Activated CD8-positive, alpha-beta T cell treated with anti-CD3 and anti-CD28 coated beads for 36 hours (primary cell): ENCODE measurements at regions not wholly inside any gene's neighbourhood (a gene's known extent, or its start where the extent isn't known, plus 50 kb on each side); places are given as distances from the start of the nearest gene placed in this dataset.

Experiments used
- ATAC-seq: fragments of 200-7000 bp; cut with Tn5 transposase; one replicate; pipeline ENCODE4 v1.10.0; 2021; ENCODE audit warnings: mild to moderate bottlenecking, moderate library complexity
- CTCF ChIA-PET: fragments of 350-600 bp; sonication (Branson Sonifier 250); formaldehyde crosslinking; loops from one replicate; lab custom pipeline; 2021; ENCODE audit warnings: antibody characterized with exemption; lab: Charles Lee
- POLR2A ChIA-PET: fragments of 350-600 bp; sonication (Branson Sonifier 250); formaldehyde crosslinking; loops from one replicate; lab custom pipeline; 2021; ENCODE audit warnings: antibody characterized with exemption; lab: Charles Lee
- DNase-seq: peaks from one replicate; pipeline ENCODE4 v3.0.0-alpha.2; 2020
- H3K27ac Mint-ChIP-seq: one replicate; pipeline ENCODE4 v1.8.0; 2021; ENCODE audit warnings: mild to moderate bottlenecking, mixed read lengths
- H3K27me3 Mint-ChIP-seq: one replicate; pipeline ENCODE4 v1.8.0; 2021; ENCODE audit warnings: mixed read lengths
- H3K36me3 Mint-ChIP-seq: one replicate; pipeline ENCODE4 v1.8.0; 2021; ENCODE audit warnings: low read depth, mixed read lengths
- H3K4me1 Mint-ChIP-seq: one replicate; pipeline ENCODE4 v1.8.0; 2021; ENCODE audit warnings: low read depth, mixed read lengths
- H3K4me3 Mint-ChIP-seq: one replicate; pipeline ENCODE4 v1.8.0; 2021; ENCODE audit warnings: mild to moderate bottlenecking, moderate library complexity, mixed read lengths
- H3K9me3 Mint-ChIP-seq: one replicate; pipeline ENCODE4 v1.8.0; 2021; ENCODE audit warnings: mixed read lengths
- CTCF ChIP-seq: fragments of 200-600 bp; IDR thresholded peaks from one replicate; pipeline ENCODE4 v1.8.0; 2022; ENCODE audit warnings: antibody characterized with exemption, mild to moderate bottlenecking
- intact Hi-C: fragments of 100-400 bp; cut with micrococcal nuclease; formaldehyde crosslinking; loops from one replicate; pipeline ENCODE4 v1.10.0; 2022

DNA sequence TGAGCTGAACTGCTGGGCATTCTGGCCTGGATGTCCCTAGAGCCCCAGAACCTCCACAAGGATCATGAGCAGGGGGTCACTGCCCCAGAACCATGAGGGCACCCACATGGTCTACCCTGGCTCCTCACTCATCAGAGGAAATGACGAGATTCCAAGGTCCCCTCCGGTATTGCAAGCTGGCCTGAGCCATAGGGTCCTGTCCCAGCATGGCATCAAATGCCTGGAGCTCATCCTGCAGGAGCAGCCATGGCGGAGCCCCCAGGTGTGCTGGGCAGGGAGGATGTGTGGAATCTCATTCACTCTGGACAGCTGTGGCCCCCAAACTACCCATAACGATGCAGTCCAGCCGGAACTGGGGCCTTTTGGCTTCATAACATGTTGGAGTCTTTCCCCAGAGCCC lies 66.6 kb upstream of the ANTXRL start:
- Mint-ChIP-seq H3K27ac (no peak overlapping the region), H3K36me3 (peaks cover 2% of the 10 kb centered on the region), H3K4me1 (peaks cover 8% of the 10 kb centered on the region), H3K4me3 (no peak overlapping the region), H3K9me3 (no peaks in the 10 kb centered on the region), H3K27me3 (no peaks in the 10 kb centered on the region)
- ATAC-seq (no peak), DNase-seq (no peak)
- intact Hi-C loops = no loop called here
- no peak for TF ChIP-seq CTCF
- ChIA-PET POLR2A (no interaction called here), CTCF (interaction anchor here (3.6 kb wide), 1 partner anchor 9 kb away, joined by 16 read pairs; no protein-coding TSS in a partner anchor)

DNA sequence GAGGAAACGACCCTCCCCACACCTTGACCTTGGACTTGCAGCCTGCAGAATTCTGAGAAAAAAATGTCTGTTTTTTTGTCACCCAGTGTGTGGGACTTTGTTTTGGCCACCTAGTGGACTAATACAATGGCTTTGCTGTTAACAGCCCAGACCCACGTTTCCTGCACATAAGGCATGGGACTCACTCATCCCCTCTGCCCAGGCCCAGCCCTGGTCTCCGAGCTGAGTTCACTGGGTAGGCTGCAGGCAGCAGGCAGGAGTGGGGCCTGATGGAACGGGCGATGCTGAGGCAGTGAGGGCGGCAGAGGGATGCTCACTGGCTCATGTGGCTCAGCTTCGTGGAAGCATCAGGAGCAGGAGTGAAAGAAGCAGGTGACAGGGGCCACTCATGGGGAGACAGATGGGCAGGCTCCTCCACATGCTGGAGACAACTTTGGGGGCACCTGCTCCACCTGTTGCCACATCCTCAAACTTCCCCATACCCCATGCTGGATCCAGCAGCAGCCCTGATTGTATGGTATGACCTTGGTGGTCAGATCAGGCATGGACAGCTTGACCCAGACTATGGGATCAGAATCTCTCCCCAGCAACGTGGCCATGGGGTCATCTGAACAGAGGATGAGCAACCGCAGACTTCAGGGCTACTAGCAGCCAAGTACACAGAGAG lies 65.8 kb upstream of the ANTXRL start:
- CTCF ChIA-PET = no interaction called here
- no peak for ATAC-seq

GRCh38 chr10:46222364-46222935 lies 64.3 kb upstream of the ANTXRL start:
- ChIA-PET CTCF (no interaction called here), POLR2A (no interaction called here)
- DNase-seq = no peak
- no peak for TF ChIP-seq CTCF
- Mint-ChIP-seq H3K27me3 (no peaks in the 10 kb centered on the region), H3K4me3 (no peak overlapping the region), H3K4me1 (peaks cover 8% of the 10 kb centered on the region), H3K27ac (no peak overlapping the region), H3K9me3 (no peaks in the 10 kb centered on the region), H3K36me3 (no peaks in the 10 kb centered on the region)
- no peak for ATAC-seq
- intact Hi-C loops = no loop called here

More for the DNA sequence above, 65.8 kb upstream of the ANTXRL start:
- peaks cover 8% of the 10 kb centered on the region for H3K4me1 Mint-ChIP-seq
- no peaks in the 10 kb centered on the region for H3K27me3 Mint-ChIP-seq
- H3K27ac Mint-ChIP-seq = no peak overlapping the region
- no peaks in the 10 kb centered on the region for H3K9me3 Mint-ChIP-seq
- POLR2A ChIA-PET = no interaction called here
- TF ChIP-seq CTCF = no peak
- peaks cover 2% of the 10 kb centered on the region for H3K36me3 Mint-ChIP-seq
- no peak overlapping the region for H3K4me3 Mint-ChIP-seq
- intact Hi-C loops = no loop called here
- no peak for DNase-seq

DNA sequence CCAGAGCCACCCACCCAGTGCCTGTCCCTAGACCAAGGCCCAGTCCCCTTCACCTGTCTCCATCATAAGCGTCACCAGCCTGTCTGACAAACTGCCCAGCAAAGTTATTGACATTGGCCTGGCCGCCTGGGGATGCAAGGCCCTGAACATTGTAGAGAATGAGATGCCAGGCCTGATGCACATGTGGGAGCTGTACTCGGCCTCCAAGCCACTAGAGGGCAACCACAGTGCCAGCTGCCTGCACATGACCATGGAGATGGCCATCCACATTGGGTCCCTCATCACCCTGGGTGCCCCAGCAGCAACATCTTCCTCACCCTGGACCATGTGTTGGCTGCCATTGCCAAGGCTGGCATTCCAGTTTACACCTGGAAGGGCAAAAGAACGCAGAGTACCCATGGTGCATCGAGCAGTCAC lies 63.7 kb upstream of the ANTXRL start:
- ChIA-PET POLR2A (no interaction called here), CTCF (no interaction called here)
- peak; percentile 32 for TF ChIP-seq CTCF
- Mint-ChIP-seq H3K36me3 (no peaks in the 10 kb centered on the region), H3K27me3 (no peaks in the 10 kb centered on the region), H3K4me1 (peaks cover 5% of the 10 kb centered on the region), H3K9me3 (no peaks in the 10 kb centered on the region), H3K4me3 (no peak overlapping the region), H3K27ac (no peak overlapping the region)
- ATAC-seq (peak; percentile 72), DNase-seq (peak; percentile 51)
- intact Hi-C loops = no loop called here

DNA sequence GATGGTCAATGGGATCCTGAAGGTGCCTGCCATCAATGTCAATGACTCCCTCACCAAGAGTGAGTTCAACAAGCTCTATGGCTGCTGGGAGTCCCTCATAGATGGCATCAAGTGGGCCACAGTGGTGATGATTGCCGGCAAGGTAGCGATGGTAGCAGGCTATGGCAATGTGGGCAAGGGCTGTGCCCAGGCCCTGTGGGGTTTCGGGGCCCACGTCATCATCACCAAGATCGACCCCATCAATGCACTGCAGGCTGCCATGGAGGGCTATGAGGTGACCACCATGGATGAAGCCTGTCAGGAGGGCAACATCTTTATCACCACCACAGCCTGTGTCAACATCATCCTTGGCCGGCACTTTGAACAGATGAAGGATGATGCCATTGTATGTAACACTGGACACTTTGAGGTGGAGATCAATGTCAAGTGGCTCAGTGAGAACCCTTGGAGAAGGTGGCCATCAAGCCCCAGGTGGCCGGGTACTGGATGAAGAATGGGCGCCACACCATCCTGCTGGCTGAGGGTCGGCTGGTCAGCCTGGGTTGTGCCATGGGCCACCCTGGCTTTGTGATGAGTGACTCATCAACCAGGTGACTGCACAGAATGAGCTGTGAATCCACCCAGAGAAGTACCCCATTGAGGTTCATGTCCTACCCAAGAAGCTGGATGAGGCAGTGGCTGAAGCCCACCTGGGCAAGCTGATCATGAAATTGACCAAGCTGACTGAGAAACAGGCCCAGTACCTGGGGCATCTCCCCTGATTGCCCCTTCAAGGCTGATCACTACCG lies 63.0 kb upstream of the ANTXRL start:
- H3K27ac Mint-ChIP-seq = no peak overlapping the region
- peaks cover 5% of the 10 kb centered on the region for H3K4me1 Mint-ChIP-seq
- no peak overlapping the region for H3K4me3 Mint-ChIP-seq
- ChIA-PET CTCF (no interaction called here), POLR2A (no interaction called here)
- no peaks in the 10 kb centered on the region for H3K27me3 Mint-ChIP-seq
- ATAC-seq (no peak), DNase-seq (no peak)
- no peak for TF ChIP-seq CTCF
- H3K9me3 Mint-ChIP-seq = no peaks in the 10 kb centered on the region
- intact Hi-C loops = no loop called here
- no peaks in the 10 kb centered on the region for H3K36me3 Mint-ChIP-seq
